GM10248 (cell line): ENCODE measurements at regions not wholly inside any gene's neighbourhood (a gene's known extent, or its start where the extent isn't known, plus 50 kb on each side); places are given as distances from the start of the nearest gene placed in this dataset.

ENCODE experiments used
- CTCF ChIA-PET: fragments of 300-600 bp; sonication (Branson Sonifier 250); formaldehyde crosslinking; extraction: SDS; loops from one replicate; lab custom pipeline; 2021; ENCODE audit warnings: antibody characterized with exemption; lab: Yijun Ruan, JAX
- POLR2A ChIA-PET: fragments of 350-650 bp; sonication (Branson Sonifier 250); formaldehyde crosslinking; extraction: SDS; loops from one replicate; lab custom pipeline; 2020; ENCODE audit warnings: antibody characterized with exemption; lab: Yijun Ruan, JAX
- DNase-seq: peaks from one replicate; pipeline ENCODE4 v3.0.0; 2012; ENCODE audit errors: extremely low spot score
- CTCF ChIP-seq: IDR thresholded peaks from 2 replicates; pipeline ENCODE4 v1.5.1; 2012; ENCODE audit warnings: mild to moderate bottlenecking, low read depth; ENCODE audit errors: extremely low read depth, missing control alignments, control extremely low read depth

- ChIA-PET POLR2A (no interaction called here), CTCF (interaction anchor here (1.3 to 2.6 kb wide), 2 partner anchors 19 to 21 kb away, joined by 3 to 7 read pairs; no protein-coding TSS in a partner anchor)
- no peak for TF ChIP-seq CTCF
- DNase-seq: no peak
These were observed 168.8 kb upstream of the FRG1 start for GRCh38 chr4:189771696-189772361.

- CTCF ChIA-PET: interaction anchor here (2.6 kb wide), 1 partner anchor 19 kb away, joined by 7 read pairs; no protein-coding TSS in a partner anchor
These were observed 166.8 kb upstream of the FRG1 start for GRCh38 chr4:189773909-189774308.

DNA sequence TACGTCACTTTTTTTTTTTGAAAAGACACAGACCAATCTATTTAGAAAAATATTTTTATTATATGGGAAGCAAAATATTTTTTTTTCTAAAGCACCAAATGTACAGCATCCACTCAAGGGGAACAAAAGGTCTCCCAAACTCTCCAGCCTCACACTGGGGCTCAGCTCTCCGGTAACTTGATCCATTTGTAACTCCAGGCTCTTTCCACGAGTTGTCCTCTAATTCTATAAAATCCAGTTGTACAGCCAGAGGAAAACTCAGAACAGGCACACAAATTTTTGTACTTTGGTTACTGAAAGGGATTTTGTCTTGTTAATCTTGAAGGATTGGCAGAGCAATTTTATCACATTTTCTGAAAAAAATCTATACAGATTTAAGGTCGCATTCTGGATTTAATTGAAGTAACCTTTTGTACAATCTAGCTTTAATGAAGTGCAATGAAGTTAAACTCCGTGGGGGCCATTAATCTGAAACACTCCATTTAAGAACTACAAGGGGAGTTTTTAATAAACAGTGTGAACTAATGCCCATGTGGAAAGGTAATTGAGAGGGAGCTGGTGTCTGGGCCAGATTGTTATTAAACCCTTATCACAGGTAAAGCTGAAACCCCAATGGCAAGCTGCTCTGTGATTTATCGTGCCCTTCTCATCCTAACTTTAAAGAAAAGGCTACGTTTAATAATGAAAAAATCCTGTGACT, 161.2 kb upstream of the FRG1 start:
- ChIA-PET CTCF (interaction anchor here (0.6 to 1.6 kb wide), 4 partner anchors 11 to 18 kb away, joined by 3 to 4 read pairs (median 4); no protein-coding TSS in a partner anchor), POLR2A (no interaction called here)
- TF ChIP-seq CTCF: no peak
- no peak for DNase-seq

More at GRCh38 chr4:189773909-189774308, 166.8 kb upstream of the FRG1 start:
- no peak for DNase-seq
- POLR2A ChIA-PET: no interaction called here
- TF ChIP-seq CTCF: no peak

- no peak for DNase-seq
- TF ChIP-seq CTCF: no peak
- CTCF ChIA-PET: interaction anchor here (1.8 kb wide), 1 partner anchor 12 kb away, joined by 5 read pairs; no protein-coding TSS in a partner anchor
- POLR2A ChIA-PET: no interaction called here
These were observed 160.3 kb upstream of the FRG1 start for GRCh38 chr4:189780391-189780790.

DNA sequence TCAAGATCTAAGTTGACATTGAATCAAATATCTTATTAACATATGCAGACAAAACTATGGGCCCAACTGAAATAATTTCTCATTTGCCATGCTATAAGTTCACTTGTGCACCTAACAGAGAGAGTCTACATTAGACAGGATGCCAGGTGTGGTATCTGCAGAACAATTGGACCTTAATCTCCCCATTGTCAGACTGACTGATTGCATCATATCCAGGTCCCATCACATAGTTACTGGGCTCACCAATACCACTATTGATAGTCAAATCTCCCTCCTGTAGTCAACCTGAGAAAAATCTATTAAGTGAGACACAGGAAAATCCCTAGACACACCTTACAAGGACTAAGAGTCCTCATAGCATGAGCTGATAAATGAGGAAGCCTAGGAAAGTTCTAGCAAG, 156.0 kb upstream of the FRG1 start:
- CTCF ChIA-PET: interaction anchor here (1.5 to 2.5 kb wide), 2 partner anchors 9 to 10 kb away, joined by 6 to 7 read pairs; no protein-coding TSS in a partner anchor
- POLR2A ChIA-PET: no interaction called here
- no peak for TF ChIP-seq CTCF
- no peak for DNase-seq

GRCh38 chr4:189785257-189785656, 155.4 kb upstream of the FRG1 start:
- ChIA-PET POLR2A (no interaction called here), CTCF (interaction anchor here (2.5 kb wide), 1 partner anchor 9 kb away, joined by 6 read pairs; no protein-coding TSS in a partner anchor)
- TF ChIP-seq CTCF: no peak

More at GRCh38 chr4:189785257-189785656, 155.4 kb upstream of the FRG1 start:
- no peak for DNase-seq
